ELF-1 (cell line): ENCODE measurements at regions not wholly inside any gene's neighbourhood (a gene's known extent, or its start where the extent isn't known, plus 50 kb on each side); places are given as distances from the start of the nearest gene placed in this dataset.
"Not testable (repeated sequence)": the region's sequence is repeated elsewhere in the genome, so short reads cannot be mapped to it uniquely, and the experiment has no call there.

ENCODE experiments used
- DNase-seq: peaks from one replicate; pipeline ENCODE4 v3.0.0-alpha.2; 2016; ENCODE audit warnings: low read depth, low spot score

DNA sequence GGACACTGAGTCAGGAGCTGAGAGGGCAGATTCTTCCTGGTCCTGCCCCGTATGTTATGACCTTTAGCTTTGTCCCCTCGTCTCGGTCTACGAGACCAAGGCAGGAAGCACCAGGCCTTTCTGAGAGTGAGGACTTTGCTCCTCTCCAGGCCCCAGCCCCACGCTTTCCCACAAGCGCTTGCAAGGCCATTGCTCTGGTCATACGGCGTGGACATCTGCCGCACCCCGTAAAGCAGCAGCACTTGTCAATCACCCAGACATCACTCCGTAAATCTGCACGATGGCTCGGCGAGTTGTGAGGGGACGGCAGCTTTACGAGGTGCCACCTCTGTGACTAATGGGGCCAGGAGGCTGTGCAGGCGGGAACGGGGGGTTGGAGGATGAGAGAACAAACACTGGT lies 100.8 kb upstream of the TWIST2 start:
- DNase-seq: no peak

DNA sequence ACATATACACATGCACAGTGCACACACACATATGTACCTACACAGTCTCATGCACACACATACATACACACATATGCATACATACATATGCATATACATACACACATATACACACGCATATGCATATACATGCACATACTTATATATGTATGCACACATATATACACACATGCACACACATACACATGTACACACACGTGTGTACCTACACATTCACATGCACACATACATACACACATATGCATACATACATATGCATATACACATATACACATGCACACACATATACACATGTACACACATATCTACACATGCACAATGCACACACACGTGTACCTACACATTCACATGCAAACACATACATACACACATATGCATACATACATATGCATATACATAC lies 100.3 kb upstream of the TWIST2 start:
- DNase-seq: no peak

DNA sequence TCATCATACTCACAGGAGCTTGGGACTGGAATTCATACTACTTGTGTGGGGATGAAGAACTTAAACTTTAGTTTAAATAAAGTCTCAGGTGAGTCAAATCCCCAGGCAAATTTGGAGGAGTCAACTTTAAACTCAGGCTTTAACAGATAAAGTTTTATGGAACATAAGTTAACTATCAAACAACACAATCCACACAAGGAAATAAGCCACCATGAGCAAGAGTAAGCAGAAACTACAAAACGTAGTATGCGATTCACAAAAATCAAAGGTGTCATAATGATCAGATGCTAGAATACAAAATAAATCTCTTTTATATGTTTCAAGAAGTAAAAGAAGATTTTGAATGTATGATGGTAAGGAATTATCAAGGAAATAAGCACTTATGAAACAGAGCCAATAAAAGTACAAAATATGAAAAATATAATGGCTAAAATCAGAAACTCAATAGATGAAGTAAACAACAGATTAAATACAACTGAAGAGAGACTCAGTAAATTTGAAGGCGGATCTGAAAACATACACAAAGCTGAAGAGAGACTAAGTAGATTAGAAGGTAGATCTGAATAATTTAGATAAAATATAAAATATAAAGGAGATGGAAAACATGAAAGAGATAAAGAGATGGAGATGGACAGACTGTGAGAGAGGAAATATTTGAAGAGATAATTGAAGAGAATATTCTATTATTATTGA lies 97.5 kb upstream of the TWIST2 start:
- no peak for DNase-seq

DNA sequence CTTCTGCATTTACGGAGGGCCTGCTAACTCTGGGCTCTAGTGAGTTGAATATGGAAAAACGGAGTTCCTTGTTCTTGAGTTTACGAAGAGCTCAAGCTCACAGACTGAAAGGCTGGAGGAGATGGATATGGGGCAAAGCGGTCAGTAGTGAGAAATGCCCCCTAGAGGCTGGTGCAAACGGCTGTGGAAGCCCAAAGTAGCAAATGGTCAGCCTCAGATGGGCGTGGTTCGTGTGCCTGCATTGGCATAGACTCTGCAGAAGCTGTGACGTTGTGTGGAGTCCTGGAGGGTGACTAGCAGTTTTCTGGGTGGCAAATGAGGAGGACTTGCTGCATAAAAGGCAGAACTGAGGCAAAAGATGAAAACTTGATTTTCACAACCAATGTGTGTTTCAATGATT lies 93.6 kb upstream of the TWIST2 start:
- peak; percentile 11 for DNase-seq

DNA sequence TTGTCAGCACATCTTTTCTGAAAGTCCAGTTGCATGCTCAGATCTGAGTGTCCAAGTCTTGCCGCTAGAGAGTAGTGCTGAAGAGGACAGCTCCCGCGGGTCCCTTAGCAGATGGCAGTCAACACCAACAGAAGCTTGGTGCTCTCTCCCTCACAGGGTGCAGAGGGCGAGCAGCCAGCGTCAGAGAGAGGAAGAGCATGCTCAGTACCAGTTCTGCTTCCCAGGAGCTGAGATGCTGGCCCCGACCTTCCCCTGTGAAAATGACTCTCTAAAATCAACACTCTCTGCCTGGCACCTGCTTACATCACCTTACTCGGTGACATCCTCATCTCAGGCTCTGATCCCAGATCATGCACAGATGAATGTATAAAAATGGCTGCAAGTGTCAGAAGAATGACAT lies 86.0 kb upstream of the TWIST2 start:
- peak; percentile 40 for DNase-seq

DNA sequence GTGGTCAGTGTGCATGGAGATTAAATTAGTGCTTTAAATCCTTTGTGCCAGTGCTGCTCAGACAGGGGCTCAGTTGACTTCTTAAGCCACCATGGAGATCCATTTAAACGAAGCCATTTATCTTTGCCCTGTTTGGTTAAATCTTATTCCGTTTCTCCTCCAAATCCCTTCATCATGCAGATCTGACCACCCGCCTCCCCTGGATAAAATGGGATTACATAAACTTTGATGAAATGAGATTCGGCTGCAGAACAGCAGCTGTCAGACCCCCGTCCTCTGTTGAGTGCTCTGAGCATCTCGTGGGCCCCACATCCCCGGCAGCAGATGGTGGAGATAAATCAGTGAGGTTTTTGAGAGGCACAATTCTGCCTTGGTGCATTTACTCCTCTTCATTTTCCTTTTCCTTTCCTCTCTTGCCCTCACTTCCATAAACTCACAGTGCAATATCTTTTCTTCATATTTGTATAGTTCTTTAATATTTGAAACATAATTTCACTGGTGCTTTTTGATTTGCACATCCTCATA lies 84.4 kb upstream of the TWIST2 start:
- DNase-seq: no peak

DNA sequence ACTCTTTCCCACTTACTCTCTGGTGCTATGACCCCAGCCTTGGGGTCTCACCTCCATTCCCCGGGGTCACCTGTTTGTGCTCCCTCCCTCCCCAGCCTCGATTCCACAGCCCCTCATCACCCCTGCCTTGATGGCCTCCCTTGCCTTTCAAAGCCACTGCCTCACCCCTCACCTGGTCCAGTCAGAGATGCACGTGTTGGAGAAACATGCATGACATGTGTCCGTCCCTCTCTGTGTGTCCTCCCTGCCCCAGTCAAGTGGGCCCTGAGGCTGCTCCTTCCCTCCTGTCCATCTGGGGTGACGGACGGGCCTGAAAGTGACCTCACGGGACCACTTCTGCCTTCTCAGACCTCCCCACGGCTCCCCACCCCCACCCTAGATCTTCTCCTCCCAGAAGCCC lies 82.3 kb upstream of the TWIST2 start:
- no peak for DNase-seq

DNA sequence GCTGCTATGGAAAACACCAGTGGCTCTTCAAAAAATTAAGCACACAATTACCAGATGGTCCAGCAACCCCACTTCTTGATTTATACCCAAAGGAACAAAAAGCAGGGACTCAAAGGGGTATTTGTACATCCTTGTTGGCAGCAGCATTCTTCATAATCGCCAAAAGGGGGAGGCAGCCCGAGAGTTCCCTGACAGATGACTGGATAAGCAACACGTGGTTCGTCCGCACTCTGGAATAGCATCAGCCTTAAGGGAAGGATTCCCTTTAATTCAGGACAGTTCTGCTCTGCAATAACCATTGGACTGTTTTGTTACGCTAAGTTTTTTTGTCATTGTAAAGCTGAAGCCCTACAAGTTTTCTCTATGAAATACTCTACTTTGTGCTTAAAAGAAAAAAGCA lies 76.7 kb upstream of the TWIST2 start:
- peak; percentile 31 for DNase-seq

DNA sequence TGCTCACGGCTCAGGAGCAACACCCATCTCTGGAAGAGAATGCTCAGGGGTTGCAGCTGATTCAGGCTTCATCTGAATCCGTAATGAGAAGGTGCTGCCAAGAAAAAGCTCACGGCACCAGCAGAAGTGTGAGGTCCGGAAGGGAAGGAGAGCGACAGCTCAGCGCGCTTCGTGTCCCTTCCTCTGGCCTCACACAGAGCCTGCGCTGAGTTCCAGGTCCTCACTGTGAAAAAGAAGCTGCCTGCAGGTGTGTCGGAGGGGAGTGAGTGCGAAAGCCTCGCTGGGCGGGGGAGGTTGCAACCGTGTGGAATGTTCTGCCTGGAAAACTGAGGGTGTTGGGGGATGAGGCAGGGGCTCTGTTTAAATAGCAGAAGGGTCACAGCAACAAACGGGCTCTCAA lies 76.2 kb upstream of the TWIST2 start:
- DNase-seq: no peak

DNA sequence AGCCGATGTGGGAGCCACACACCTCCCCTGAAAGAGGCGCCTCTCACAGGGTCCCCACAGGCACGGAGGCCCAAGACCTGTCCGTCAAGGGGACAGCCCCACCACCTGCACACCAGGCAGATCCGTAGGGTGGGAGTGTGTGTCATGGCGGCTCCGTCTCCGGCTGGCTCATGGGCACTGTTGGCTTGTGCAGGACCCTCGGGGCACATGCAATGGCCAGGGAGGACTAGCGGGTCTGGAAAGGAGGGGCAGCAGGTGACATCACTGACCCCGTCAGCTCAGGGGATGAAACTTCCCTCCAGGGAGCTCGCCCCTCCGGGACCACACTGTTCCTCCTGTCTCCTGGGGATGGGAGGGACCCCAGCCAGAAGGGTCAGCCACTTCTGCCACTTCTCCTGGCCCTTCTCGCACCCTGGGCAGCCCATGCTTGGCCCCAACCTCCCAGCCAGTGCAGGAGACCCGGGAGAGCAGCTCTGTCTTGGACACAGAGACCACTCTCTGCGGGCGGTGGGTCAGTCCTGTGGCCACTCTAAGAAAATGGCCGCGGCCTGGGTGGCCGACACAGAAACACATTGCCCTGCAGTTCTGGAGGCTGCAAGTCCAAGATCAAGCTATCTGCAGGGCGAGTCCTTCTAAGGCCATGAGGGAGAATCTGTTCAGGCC lies 75.1 kb upstream of the TWIST2 start:
- no peak for DNase-seq

DNA sequence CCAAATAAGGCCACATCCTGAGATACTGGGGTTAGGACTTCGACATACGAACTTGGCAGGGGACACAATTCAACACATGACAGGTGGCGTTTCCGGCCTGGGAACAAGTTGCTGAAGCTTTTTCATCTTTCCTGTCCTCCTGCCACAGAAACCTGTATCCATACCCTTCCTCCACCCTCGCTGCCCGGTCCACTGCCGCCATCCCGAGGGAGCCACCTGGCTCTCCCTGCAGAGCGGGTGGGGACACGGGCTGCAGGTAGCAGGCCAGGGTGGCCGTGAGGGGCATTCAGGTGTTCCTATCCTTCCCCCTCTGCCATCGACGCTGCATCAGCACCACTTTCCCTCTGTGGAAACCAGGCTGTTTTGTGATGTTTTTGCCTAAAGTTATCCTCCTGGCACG lies 74.4 kb upstream of the TWIST2 start:
- no peak for DNase-seq

DNA sequence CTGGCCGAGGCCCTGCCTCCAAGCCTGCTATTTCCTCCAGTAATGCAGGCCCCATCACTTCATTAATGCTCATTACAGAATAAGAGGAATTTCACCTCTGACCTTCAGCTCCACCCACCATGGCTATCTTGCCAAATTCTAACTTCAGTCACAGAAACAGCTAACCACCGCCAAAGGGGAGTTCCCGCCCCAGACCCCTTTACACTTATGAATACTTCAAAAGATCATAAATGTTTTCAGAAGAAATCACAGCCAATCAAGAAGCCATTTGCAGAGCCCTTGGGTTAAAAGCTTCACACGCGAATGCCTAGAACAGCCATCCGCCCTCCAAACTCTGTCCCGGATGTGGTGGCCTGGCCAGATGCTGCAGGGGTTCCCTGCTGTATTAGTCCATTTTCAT lies 73.8 kb upstream of the TWIST2 start:
- DNase-seq: no peak

DNA sequence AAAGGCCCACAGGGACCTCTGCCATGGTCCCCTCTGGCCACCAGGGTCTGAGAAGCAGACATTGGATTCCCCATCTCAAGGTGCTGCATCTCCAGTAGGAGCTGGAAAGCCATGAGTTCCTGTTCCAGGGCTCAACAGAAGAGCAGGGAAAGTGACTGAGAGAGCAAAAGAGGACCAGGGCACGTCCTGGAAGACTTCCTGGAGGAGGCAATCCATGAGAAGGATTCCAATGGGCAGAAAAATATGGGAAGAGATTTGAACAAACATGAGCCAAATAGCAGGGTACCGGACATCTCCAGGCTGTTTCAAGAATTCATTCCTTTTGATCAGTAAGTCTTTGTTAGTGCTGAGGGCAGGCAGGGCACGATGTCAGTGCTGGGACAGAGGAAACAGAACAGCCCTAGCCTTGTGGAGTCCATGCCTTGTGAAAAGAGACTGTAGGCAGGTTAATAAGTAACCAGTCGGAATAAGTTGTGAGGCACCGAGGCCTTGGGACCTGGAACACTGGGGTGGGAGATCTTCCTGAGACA lies 72.8 kb upstream of the TWIST2 start:
- no peak for DNase-seq

DNA sequence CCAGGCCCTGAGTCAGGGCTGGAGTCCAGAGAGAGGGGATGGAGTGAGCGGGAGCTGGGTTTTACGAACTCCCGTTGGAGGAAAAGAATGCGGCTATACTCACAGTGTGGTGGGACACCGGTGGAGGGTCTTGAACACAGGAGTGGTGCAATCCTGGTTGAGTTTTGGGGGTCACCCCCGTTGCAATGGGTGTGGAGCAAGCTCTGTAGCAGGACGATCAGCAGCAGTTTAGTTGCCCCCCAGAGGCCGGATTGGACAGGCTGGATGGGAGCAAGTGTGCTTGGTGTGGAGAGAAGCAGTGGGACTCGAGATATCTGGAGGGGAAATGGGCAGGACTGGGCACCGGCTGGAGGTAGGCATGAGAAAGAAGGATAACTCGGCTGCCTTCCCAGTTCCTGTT lies 72.3 kb upstream of the TWIST2 start:
- DNase-seq: no peak

DNA sequence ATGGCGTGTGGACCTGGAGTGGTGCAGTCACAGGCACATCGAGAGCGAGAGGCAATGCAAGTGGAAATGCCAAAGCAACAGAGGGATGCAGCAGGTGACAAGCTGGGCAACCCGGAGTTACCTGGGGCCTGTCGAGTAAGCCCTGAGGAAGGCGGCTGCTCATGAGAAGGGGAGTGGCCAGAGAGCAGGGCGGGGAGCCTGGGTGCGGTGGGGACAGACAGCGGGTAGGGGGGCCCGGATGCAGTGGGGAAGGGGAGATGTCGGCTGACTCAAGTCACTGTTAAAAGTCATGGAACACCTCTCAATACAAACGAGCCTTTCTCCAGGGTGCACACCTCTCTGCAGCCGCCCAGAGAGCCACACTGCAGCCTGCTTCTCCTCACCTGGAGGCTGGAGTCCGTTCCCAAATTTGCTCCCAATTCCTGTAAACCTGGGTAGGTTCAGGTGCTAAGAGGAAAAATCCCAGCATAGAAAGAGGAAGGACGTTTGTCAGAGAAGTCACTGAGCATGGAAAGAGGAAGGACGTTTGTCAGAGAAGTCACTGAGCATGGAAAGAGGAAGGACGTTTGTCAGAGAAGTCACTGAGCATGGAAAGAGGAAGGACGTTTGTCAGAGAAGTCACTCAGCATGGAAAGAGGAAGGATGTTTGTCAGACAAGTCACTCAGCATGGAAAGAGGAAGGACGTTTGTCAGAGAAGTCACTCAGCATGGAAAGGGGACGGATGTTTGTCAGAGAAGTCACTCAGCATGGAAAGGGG lies 71.7 kb upstream of the TWIST2 start:
- DNase-seq: no peak

DNA sequence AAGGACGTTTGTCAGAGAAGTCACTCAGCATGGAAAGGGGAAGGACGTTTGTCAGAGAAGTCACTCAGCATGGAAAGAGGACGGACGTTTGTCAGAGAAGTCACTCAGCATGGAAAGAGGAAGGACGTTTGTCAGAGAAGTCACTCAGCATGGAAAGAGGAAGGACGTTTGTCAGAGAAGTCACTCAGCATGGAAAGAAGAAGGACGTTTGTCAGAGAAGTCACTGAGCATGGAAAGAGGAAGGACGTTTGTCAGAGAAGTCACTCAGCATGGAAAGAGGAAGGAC lies 71.2 kb upstream of the TWIST2 start:
- not testable (repeated sequence) for DNase-seq

DNA sequence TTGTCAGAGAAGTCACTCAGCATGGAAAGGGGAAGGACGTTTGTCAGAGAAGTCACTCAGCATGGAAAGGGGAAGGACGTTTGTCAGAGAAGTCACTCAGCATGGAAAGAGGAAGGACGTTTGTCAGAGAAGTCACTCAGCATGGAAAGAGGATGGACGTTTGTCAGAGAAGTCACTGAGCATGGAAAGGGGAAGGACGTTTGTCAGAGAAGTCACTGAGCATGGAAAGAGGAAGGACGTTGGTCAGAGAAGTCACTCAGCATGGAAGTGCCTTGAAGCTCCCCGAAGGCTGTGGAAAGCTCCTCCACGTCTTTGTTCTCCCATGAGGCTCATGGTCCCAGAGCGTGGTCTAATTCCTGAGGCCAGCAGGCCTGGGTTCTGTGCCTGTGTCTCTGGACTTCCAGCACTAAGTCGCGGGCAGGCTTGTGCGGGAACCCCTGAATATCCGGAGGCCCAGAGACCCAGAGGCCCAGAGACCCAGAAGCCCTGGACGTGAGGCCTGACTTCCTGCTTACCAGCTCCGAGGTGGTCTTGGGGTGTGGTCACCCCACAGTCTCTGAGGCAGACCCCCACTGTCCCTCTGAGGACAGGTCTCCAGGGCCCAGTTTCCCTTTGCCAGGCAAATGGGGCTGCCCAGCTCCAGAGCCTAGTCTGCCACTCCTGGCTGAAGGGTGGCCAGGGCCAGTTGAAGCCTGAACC lies 70.4 kb upstream of the TWIST2 start:
- DNase-seq: no peak

DNA sequence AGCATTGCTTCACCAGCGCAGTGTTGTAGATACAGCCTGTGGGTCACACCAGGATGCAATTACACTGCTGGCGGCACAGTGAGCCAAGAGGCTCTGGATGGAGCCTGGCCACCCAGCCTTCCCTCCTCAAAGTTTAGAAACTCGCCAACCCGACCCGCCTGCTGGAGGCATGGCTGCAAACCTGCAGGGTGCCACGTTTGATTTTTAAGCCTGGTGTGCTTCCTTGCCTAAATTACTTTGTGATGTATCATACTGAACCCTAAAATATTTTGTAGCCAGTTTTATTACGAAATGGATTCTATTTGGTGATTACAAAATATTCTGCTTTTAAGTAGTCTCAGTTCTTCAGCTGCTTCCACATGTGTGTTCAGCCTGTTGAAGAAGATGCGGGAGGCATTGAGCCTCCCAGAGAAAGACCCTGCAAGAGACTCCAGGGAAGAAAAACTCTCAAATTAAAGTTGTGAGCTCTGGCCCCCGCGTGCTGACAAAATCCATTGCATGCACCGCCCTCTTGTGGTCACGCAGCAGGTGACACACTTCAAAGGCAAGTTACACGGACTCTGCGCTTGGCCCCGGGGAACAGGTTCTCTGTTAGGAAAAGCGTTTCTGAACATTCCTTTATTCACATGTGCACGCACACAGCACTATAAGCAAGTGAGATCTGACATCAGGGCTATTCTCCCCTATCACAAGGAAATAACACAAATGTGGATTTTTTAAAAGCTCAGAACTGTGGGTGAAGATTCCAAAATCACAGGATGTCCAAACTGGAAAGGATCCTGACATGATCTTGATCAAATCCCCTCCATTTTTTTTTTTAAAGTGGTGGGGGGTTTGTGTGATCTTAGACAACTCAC lies 63.0 kb upstream of the TWIST2 start:
- DNase-seq: peak; percentile 66

DNA sequence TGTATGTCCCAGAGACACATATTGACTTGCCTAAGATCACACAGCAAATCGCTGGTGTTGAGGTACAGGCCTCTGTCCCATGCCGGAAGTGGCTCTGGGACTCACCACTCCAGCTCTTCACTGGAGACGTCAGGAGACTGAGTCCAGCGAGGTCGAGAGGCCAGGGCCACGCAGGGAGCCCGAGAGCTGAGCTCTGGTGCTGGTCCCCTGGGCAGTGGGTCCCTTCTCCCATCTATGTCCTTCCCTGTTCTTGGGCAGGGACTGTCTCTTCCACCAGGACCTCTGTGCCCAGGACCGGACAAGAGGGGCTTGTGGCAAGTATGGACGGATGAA lies 62.4 kb upstream of the TWIST2 start:
- no peak for DNase-seq

DNA sequence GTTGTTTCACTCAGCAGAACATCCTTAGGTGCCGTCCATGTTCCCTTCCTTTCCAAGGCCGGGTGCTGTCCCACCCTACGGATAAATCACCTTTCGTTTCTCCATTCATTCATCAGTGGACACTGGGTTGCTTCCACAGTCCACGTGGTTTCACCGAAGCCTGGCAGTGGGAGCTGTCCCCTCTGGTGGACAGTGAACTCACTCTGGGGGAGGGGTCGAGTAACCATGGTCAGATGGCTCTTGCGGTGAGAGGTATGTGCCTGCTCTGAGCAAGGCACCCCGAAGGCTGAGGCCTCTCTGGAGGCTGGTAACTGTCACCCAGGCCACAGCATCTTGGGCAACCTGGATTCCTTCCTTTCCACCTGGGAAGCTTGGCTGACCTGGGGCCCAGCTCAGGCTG lies 61.5 kb upstream of the TWIST2 start:
- DNase-seq: no peak

DNA sequence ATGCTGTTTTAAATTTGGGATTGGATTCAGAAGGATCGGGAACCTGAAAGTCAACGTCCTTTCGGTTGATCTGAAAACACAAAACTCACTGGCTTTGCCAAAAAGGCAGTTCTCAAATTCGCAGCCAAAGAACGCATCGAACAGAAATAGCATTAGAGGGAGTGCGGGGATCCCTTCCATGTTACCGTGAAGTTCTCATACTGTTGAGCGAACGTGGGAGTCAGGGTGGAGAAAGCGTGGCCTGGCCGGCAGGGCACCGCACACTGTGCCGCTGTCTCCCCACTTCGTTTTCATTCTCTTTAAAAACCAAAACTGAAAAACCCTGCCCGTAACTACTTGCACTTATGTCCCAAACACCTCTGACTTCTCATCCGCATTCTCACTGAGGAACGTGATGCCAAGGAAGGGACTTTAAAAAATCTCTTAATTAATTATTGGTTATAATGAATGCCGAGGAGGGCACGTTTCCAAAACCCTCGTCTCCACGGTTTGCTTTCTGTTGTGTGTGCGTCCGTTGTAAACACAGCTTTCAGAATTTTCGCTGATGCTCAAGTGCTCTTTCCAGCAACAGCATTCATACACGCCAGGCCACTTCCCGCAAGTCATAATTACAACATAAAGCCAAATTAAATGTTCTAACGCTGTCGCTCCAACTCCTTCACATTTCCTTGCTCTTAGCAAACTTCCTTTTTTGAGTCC lies 60.9 kb upstream of the TWIST2 start:
- DNase-seq: no peak
